H9 (cell line): ENCODE measurements at regions not wholly inside any gene's neighbourhood (a gene's known extent, or its start where the extent isn't known, plus 50 kb on each side); places are given as distances from the start of the nearest gene placed in this dataset.

Experiments
- DNase-seq: peaks from one replicate; pipeline ENCODE4 v3.0.0-alpha.2; 2017
- H2AFZ ChIP-seq: one replicate; pipeline ENCODE4 v1.6.1; 2013; ENCODE audit warnings: mild to moderate bottlenecking, low read length, control low read depth, moderate library complexity
- H2AK5ac ChIP-seq: 2 replicates; pipeline ENCODE4 v1.6.1; 2013; ENCODE audit warnings: low read length, control low read depth, mixed read lengths; ENCODE audit not compliant: insufficient read length
- H2BK120ac ChIP-seq: one replicate; pipeline ENCODE4 v1.6.1; 2013; ENCODE audit warnings: low read depth, mild to moderate bottlenecking, low read length, control low read depth, inconsistent platforms; ENCODE audit not compliant: poor library complexity, severe bottlenecking
- H2BK12ac ChIP-seq: 2 replicates; pipeline ENCODE4 v1.6.1; 2013; ENCODE audit warnings: low read length, control low read depth, mixed read lengths, low read depth; ENCODE audit not compliant: insufficient read length
- H2BK15ac ChIP-seq: 2 replicates; pipeline ENCODE4 v1.6.1; 2013; ENCODE audit warnings: low read depth, low read length, control low read depth
- H2BK20ac ChIP-seq: one replicate; pipeline ENCODE4 v1.6.1; 2013; ENCODE audit warnings: low read depth, mild to moderate bottlenecking, low read length, control low read depth, inconsistent platforms; ENCODE audit not compliant: poor library complexity, severe bottlenecking
- H2BK5ac ChIP-seq: 2 replicates; pipeline ENCODE4 v1.6.1; 2013; ENCODE audit warnings: low read length, control low read depth, mixed read lengths; ENCODE audit not compliant: insufficient read length
- H3K14ac ChIP-seq: 2 replicates; pipeline ENCODE4 v1.6.1; 2013; ENCODE audit warnings: low read length, control low read depth; ENCODE audit not compliant: insufficient read depth
- H3K18ac ChIP-seq: 2 replicates; pipeline ENCODE4 v1.6.1; 2013; ENCODE audit warnings: low read depth, mild to moderate bottlenecking, mixed read lengths, low read length, control low read depth; ENCODE audit not compliant: insufficient read length
- H3K23ac ChIP-seq: 2 replicates; pipeline ENCODE4 v1.6.1; 2013; ENCODE audit warnings: low read length, control low read depth, mixed read lengths, low read depth; ENCODE audit not compliant: insufficient read length
- H3K23me2 ChIP-seq: 2 replicates; pipeline ENCODE4 v1.6.1; 2013; ENCODE audit warnings: low read depth, mild to moderate bottlenecking, mixed read lengths, low read length, control low read depth; ENCODE audit not compliant: insufficient read length, poor library complexity, severe bottlenecking
- H3K27ac ChIP-seq: 2 replicates; pipeline ENCODE4 v1.5.1; 2013; ENCODE audit warnings: low read length, control low read depth, mixed read lengths, low read depth; ENCODE audit not compliant: insufficient read length
- H3K27me3 ChIP-seq: 2 replicates; pipeline ENCODE4 v1.6.1; 2013; ENCODE audit warnings: low read length, control low read depth, inconsistent platforms; ENCODE audit not compliant: insufficient read depth
- H3K4ac ChIP-seq: 2 replicates; pipeline ENCODE4 v1.6.1; 2013; ENCODE audit warnings: low read depth, mild to moderate bottlenecking, control low read depth, inconsistent platforms, low read length, moderate library complexity
- H3K4me1 ChIP-seq: 2 replicates; pipeline ENCODE4 v1.6.1; 2013; ENCODE audit warnings: low read length, control low read depth, inconsistent platforms; ENCODE audit not compliant: insufficient read depth
- H3K4me2 ChIP-seq: 2 replicates; pipeline ENCODE4 v1.6.1; 2013; ENCODE audit warnings: low read length, control low read depth, mixed read lengths; ENCODE audit not compliant: insufficient read length, insufficient read depth
- H3K56ac ChIP-seq: 2 replicates; pipeline ENCODE4 v1.6.1; 2013; ENCODE audit warnings: low read depth, mild to moderate bottlenecking, mixed read lengths, low read length, control low read depth; ENCODE audit not compliant: insufficient read length
- H3K79me1 ChIP-seq: 2 replicates; pipeline ENCODE4 v1.6.1; 2013; ENCODE audit warnings: low read depth, mild to moderate bottlenecking, moderate library complexity, low read length, control low read depth, inconsistent platforms; ENCODE audit not compliant: insufficient read depth, poor library complexity, severe bottlenecking
- H3K79me2 ChIP-seq: 2 replicates; pipeline ENCODE4 v1.6.1; 2013; ENCODE audit warnings: low read length, control low read depth, inconsistent platforms; ENCODE audit not compliant: insufficient read depth
- H3K9ac ChIP-seq: 2 replicates; pipeline ENCODE4 v1.6.1; 2013; ENCODE audit warnings: low read length, control low read depth, mixed read lengths; ENCODE audit not compliant: insufficient read length; ENCODE audit errors: extremely low read depth
- H3K9me3 ChIP-seq: one replicate; pipeline ENCODE4 v1.6.1; 2013; ENCODE audit warnings: low read depth, low read length, inconsistent platforms; ENCODE audit not compliant: control insufficient read depth
- H3T11ph ChIP-seq: one replicate; pipeline ENCODE4 v1.6.1; 2013; ENCODE audit warnings: mild to moderate bottlenecking, low read length, control low read depth, inconsistent platforms
- H4K20me1 ChIP-seq: one replicate; pipeline ENCODE4 v1.6.1; 2013; ENCODE audit not compliant: control insufficient read depth, insufficient read length, insufficient read depth
- H4K5ac ChIP-seq: 2 replicates; pipeline ENCODE4 v1.6.1; 2013; ENCODE audit warnings: low read depth, mild to moderate bottlenecking, mixed read lengths, low read length, control low read depth; ENCODE audit not compliant: insufficient read length
- H4K8ac ChIP-seq: replicated peaks from 2 replicates; pipeline ENCODE4 v1.6.1; 2013; ENCODE audit warnings: low read length, control low read depth, mixed read lengths, low read depth; ENCODE audit not compliant: insufficient read length
- H4K91ac ChIP-seq: 2 replicates; pipeline ENCODE4 v1.6.1; 2013; ENCODE audit warnings: low read depth, mild to moderate bottlenecking, moderate library complexity, mixed read lengths, low read length, control low read depth; ENCODE audit not compliant: insufficient read length
- H3K27ac Mint-ChIP-seq, 3 experiments: 2 replicates in 2 of 3; 3 replicates in 1 of 3; pipeline ENCODE4 v1.8.0; 2020 to 2021; ENCODE audit warnings: mixed read lengths in 3 of 3, mild to moderate bottlenecking in 1 of 3, moderate library complexity in 1 of 3
- H3K27me3 Mint-ChIP-seq: 2 replicates; pipeline ENCODE4 v1.8.0; 2021; ENCODE audit warnings: low read depth, mild to moderate bottlenecking, moderate library complexity, mixed read lengths
- H3K36me3 Mint-ChIP-seq, 3 experiments: 2 replicates in 2 of 3; 3 replicates in 1 of 3; pipeline ENCODE4 v1.8.0; 2020 to 2021; ENCODE audit warnings: low read depth in 3 of 3, mixed read lengths in 3 of 3; ENCODE audit not compliant: insufficient read depth in 1 of 3
- H3K4me1 Mint-ChIP-seq, 2 experiments: 2 replicates each; pipeline ENCODE4 v1.8.0; 2020; ENCODE audit warnings: mixed read lengths in 2 of 2
- H3K4me3 Mint-ChIP-seq, 2 experiments: 2 replicates in 1 of 2; 3 replicates in 1 of 2; pipeline ENCODE4 v1.8.0; 2020 to 2021; ENCODE audit warnings: mild to moderate bottlenecking in 2 of 2, mixed read lengths in 2 of 2, moderate library complexity in 1 of 2
- H3K9me3 Mint-ChIP-seq, 2 experiments: 2 replicates in 1 of 2; 3 replicates in 1 of 2; pipeline ENCODE4 v1.8.0; 2020; ENCODE audit warnings: mild to moderate bottlenecking in 2 of 2, mixed read lengths in 2 of 2, moderate library complexity in 1 of 2
- WGBS: extraction: QIAGEN DNeasy Blood & Tissue Kit; methylation state at CpG from one replicate; pipeline ENCODE4 v1.1.7; 2013; ENCODE audit warnings: missing lambda C conversion rate, low lambda C conversion rate, mixed read lengths; ENCODE audit not compliant: insufficient read length; ENCODE audit errors: extremely low coverage; 5-methylcytosine and 5-hydroxymethylcytosine counted together
- TF ChIP-seq, protein P1 (sequence below): fragments of 200-600 bp; sonication (generic); conservative IDR thresholded peaks from 3 replicates; pipeline ENCODE4 v1.8.0; 2021; ENCODE audit warnings: antibody characterized with exemption, mild to moderate bottlenecking

DNA sequence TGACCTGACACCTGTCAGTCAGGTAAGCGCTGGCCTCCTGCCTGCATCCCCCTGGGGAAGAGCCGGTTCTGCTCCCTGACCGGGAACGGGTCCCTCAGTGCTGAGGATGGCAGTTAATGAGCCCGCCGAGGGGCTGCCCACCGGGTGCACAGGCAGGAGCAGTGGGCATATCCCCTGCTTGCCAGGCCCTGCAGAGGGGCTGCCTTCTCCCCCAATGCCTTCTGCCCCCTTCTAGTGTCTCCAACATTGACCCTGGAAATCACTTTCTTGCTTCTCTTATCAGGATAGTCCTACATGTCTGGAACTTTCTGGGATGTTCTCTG, 388.5 kb downstream of the SEC14L1 start:
- no peak overlapping the region for H3K27ac Mint-ChIP-seq
- Histone ChIP-seq H4K20me1 (no peaks in the 10 kb centered on the region), H2BK12ac (no peak overlapping the region), H3K9ac (no peak overlapping the region), H3K23ac (no peak overlapping the region), H3K79me1 (no peaks in the 10 kb centered on the region), H3K27me3 (peaks cover 1% of the 10 kb centered on the region; the same call in 1 of the 2 replicates), H3K14ac (no peak overlapping the region), H2BK15ac (no peak overlapping the region), H3K9me3 (no peaks in the 10 kb centered on the region), H3K4me2 (peak overlapping the region; percentile 37), H3K27ac (no peak overlapping the region), H2BK5ac (no peak overlapping the region), H3K56ac (no peak overlapping the region), H3K79me2 (no peaks in the 10 kb centered on the region), H4K5ac (no peak overlapping the region), H2BK120ac (no peak overlapping the region), H3T11ph (no peak overlapping the region), H2BK20ac (no peak overlapping the region), H2AFZ (no peak overlapping the region), H3K23me2 (peaks cover 5% of the 10 kb centered on the region), H2AK5ac (no peak overlapping the region), H4K91ac (no peak overlapping the region), H4K8ac (no peak overlapping the region), H3K4me1 (no peaks in the 10 kb centered on the region), H3K18ac (no peak overlapping the region), H3K4ac (no peak overlapping the region)
- no CpG with 5 or more reads among the region's 7 CpGs for WGBS
- peaks cover 69% of the 10 kb centered on the region for H3K27me3 Mint-ChIP-seq
- peaks cover 10 to 21% (median 11%) of the 10 kb centered on the region in 3 experiments for H3K36me3 Mint-ChIP-seq
- H3K4me3 Mint-ChIP-seq, result peak overlapping the region; percentile 65 to 80
- peaks cover 29 to 38% of the 10 kb centered on the region in 2 experiments for H3K9me3 Mint-ChIP-seq
- peak; percentile 71 for DNase-seq
- peaks cover 0 to 8% of the 10 kb centered on the region in 2 experiments; a peak in 2 of 4 replicates for H3K4me1 Mint-ChIP-seq
- TF ChIP-seq, protein P1, sequence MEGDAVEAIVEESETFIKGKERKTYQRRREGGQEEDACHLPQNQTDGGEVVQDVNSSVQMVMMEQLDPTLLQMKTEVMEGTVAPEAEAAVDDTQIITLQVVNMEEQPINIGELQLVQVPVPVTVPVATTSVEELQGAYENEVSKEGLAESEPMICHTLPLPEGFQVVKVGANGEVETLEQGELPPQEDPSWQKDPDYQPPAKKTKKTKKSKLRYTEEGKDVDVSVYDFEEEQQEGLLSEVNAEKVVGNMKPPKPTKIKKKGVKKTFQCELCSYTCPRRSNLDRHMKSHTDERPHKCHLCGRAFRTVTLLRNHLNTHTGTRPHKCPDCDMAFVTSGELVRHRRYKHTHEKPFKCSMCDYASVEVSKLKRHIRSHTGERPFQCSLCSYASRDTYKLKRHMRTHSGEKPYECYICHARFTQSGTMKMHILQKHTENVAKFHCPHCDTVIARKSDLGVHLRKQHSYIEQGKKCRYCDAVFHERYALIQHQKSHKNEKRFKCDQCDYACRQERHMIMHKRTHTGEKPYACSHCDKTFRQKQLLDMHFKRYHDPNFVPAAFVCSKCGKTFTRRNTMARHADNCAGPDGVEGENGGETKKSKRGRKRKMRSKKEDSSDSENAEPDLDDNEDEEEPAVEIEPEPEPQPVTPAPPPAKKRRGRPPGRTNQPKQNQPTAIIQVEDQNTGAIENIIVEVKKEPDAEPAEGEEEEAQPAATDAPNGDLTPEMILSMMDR, result no peak
